Mesenchymal stem cell (in vitro differentiated cells and primary cell): ENCODE measurements at regions not wholly inside any gene's neighbourhood (a gene's known extent, or its start where the extent isn't known, plus 50 kb on each side); places are given as distances from the start of the nearest gene placed in this dataset.

Source experiments
- DNase-seq: peaks from one replicate; pipeline ENCODE4 v3.0.0-alpha.2; 2013
- H2AFZ ChIP-seq: one replicate; pipeline ENCODE4 v1.6.1; 2013; ENCODE audit warnings: low read depth, mild to moderate bottlenecking, control low read depth, inconsistent platforms, low read length, moderate library complexity
- H2AK5ac ChIP-seq: 2 replicates; pipeline ENCODE4 v1.6.1; 2013; ENCODE audit warnings: low read length, moderate library complexity, mild to moderate bottlenecking, inconsistent platforms; ENCODE audit not compliant: severe bottlenecking
- H2BK120ac ChIP-seq: one replicate; pipeline ENCODE4 v1.6.1; 2013; ENCODE audit warnings: low read depth, mild to moderate bottlenecking, inconsistent platforms, low read length, moderate library complexity
- H2BK12ac ChIP-seq, 2 experiments: one replicate each; pipeline ENCODE4 v1.6.1; 2013; ENCODE audit warnings: inconsistent platforms in 2 of 2, low read length in 2 of 2, mild to moderate bottlenecking in 2 of 2, moderate library complexity in 2 of 2, control low read depth in 1 of 2
- H2BK15ac ChIP-seq: one replicate; pipeline ENCODE4 v1.6.1; 2013; ENCODE audit warnings: mild to moderate bottlenecking, low read depth, inconsistent platforms; ENCODE audit not compliant: poor library complexity, severe bottlenecking
- H2BK5ac ChIP-seq: 2 replicates; pipeline ENCODE4 v1.6.1; 2013; ENCODE audit warnings: low read depth, mild to moderate bottlenecking, low read length, control low read depth, inconsistent platforms; ENCODE audit not compliant: poor library complexity, severe bottlenecking
- H3K14ac ChIP-seq, 2 experiments: one replicate each; pipeline ENCODE4 v1.6.1; 2013; ENCODE audit warnings: inconsistent platforms in 2 of 2, low read length in 2 of 2, control low read depth in 1 of 2, mild to moderate bottlenecking in 1 of 2, moderate library complexity in 1 of 2
- H3K18ac ChIP-seq, 2 experiments: one replicate each; pipeline ENCODE4 v1.6.1; 2013; ENCODE audit warnings: inconsistent platforms in 2 of 2, low read length in 2 of 2, control low read depth in 1 of 2, low read depth in 1 of 2, mild to moderate bottlenecking in 1 of 2
- H3K23ac ChIP-seq, 2 experiments: one replicate each; pipeline ENCODE4 v1.6.1; 2013; ENCODE audit warnings: inconsistent platforms in 2 of 2, low read length in 2 of 2, mild to moderate bottlenecking in 2 of 2, moderate library complexity in 2 of 2, control low read depth in 1 of 2
- H3K27ac ChIP-seq: 2 replicates; pipeline ENCODE4 v1.5.1; 2013; ENCODE audit warnings: mild to moderate bottlenecking, moderate library complexity, low read length, control low read depth, inconsistent platforms; ENCODE audit not compliant: poor library complexity, severe bottlenecking
- H3K27me3 ChIP-seq, 2 experiments: 2 replicates each; pipeline versions ENCODE4 v1.6.1 to v1.7.0; 2013; ENCODE audit warnings: low read length in 2 of 2, mild to moderate bottlenecking in 2 of 2, moderate library complexity in 2 of 2, control low read depth in 1 of 2, inconsistent platforms in 1 of 2; ENCODE audit not compliant: control insufficient read depth in 1 of 2, insufficient read depth in 1 of 2
- H3K36me3 ChIP-seq, 2 experiments: 2 replicates each; pipeline versions ENCODE4 v1.6.1 to v1.7.0; 2013; ENCODE audit warnings: low read length in 2 of 2, control low read depth in 1 of 2, inconsistent platforms in 1 of 2, low read depth in 1 of 2, mild to moderate bottlenecking in 1 of 2; ENCODE audit not compliant: insufficient read depth in 2 of 2, control insufficient read depth in 1 of 2
- H3K4ac ChIP-seq, 2 experiments: one replicate each; pipeline ENCODE4 v1.6.1; 2013; ENCODE audit warnings: inconsistent platforms in 2 of 2, low read length in 2 of 2, mild to moderate bottlenecking in 2 of 2, moderate library complexity in 2 of 2, control low read depth in 1 of 2, low read depth in 1 of 2
- H3K4me1 ChIP-seq: 2 replicates; pipeline ENCODE4 v1.6.1; 2013; ENCODE audit warnings: low read depth, low read length, control low read depth; ENCODE audit not compliant: control insufficient read depth, insufficient read depth
- H3K4me2 ChIP-seq: 2 replicates; pipeline ENCODE4 v1.6.1; 2013; ENCODE audit warnings: low read length, mild to moderate bottlenecking, inconsistent platforms; ENCODE audit not compliant: poor library complexity, severe bottlenecking
- H3K4me3 ChIP-seq, 2 experiments: 2 replicates each; pipeline versions ENCODE4 v1.5.1 to v1.7.0; 2013; ENCODE audit warnings: low read length in 2 of 2, mild to moderate bottlenecking in 2 of 2, control low read depth in 1 of 2, low read depth in 1 of 2; ENCODE audit not compliant: insufficient read depth in 1 of 2
- H3K79me1 ChIP-seq: replicated peaks from 2 replicates; pipeline ENCODE4 v1.6.1; 2013; ENCODE audit warnings: mild to moderate bottlenecking, control low read depth, low read length, inconsistent platforms; ENCODE audit not compliant: poor library complexity, severe bottlenecking
- H3K9ac ChIP-seq: 2 replicates; pipeline ENCODE4 v1.7.0; 2013; ENCODE audit warnings: mild to moderate bottlenecking, low read length, moderate library complexity
- H3K9me3 ChIP-seq: 2 replicates; pipeline ENCODE4 v1.7.0; 2013; ENCODE audit warnings: mild to moderate bottlenecking, low read length; ENCODE audit not compliant: control insufficient read depth
- H4K8ac ChIP-seq: one replicate; pipeline ENCODE4 v1.6.1; 2013; ENCODE audit warnings: inconsistent platforms, mild to moderate bottlenecking, low read length, moderate library complexity
- H4K91ac ChIP-seq: one replicate; pipeline ENCODE4 v1.6.1; 2013; ENCODE audit warnings: mild to moderate bottlenecking, low read length, inconsistent platforms
- WGBS: methylation state at CpG from one replicate; pipeline ENCODE4 v1.1.7; 2013; ENCODE audit warnings: mixed read lengths; 5-methylcytosine and 5-hydroxymethylcytosine counted together

- H2AFZ ChIP-seq: no peak overlapping the region
- H3K18ac ChIP-seq: no peak overlapping the region
- no peak overlapping the region for H3K27ac ChIP-seq
- H2AK5ac ChIP-seq: no peak overlapping the region
- no peaks in the 10 kb centered on the region for H3K4me1 ChIP-seq
- H3K23ac ChIP-seq: no peak overlapping the region
- peaks cover 0 to 11% of the 10 kb centered on the region in 2 experiments for H3K27me3 ChIP-seq
- WGBS: 50% methylated on average over 1 of the region's 6 CpGs
- H2BK15ac ChIP-seq: no peak overlapping the region
- no peak overlapping the region for H3K4ac ChIP-seq
- no peaks in the 10 kb centered on the region for H3K79me1 ChIP-seq
- H4K91ac ChIP-seq: no peak overlapping the region
- no peak overlapping the region for H3K4me2 ChIP-seq
- H3K9ac ChIP-seq: no peak overlapping the region
- H4K8ac ChIP-seq: no peak overlapping the region
- no peak overlapping the region for H2BK120ac ChIP-seq
- no peak overlapping the region for H3K4me3 ChIP-seq
- H2BK12ac ChIP-seq: no peak overlapping the region
- H3K9me3 ChIP-seq: no peaks in the 10 kb centered on the region
- no peak for DNase-seq
- no peak overlapping the region for H3K14ac ChIP-seq
- H2BK5ac ChIP-seq: no peak overlapping the region
- no peaks in the 10 kb centered on the region for H3K36me3 ChIP-seq
These were observed 119.9 kb upstream of the ST6GAL2 start for GRCh38 chr2:107005853-107006252.

GRCh38 chr2:107006836-107007235 lies 120.9 kb upstream of the ST6GAL2 start:
- Histone ChIP-seq H3K27ac (no peak overlapping the region), H3K79me1 (no peaks in the 10 kb centered on the region), H3K36me3 (no peaks in the 10 kb centered on the region), H4K8ac (no peak overlapping the region), H3K9me3 (no peaks in the 10 kb centered on the region), H3K4me2 (no peak overlapping the region), H3K23ac (no peak overlapping the region), H2AK5ac (no peak overlapping the region), H3K4me1 (no peaks in the 10 kb centered on the region), H2BK12ac (no peak overlapping the region), H3K4me3 (no peak overlapping the region), H2BK5ac (no peak overlapping the region), H2BK120ac (no peak overlapping the region), H4K91ac (no peak overlapping the region), H3K27me3 (peaks cover 0 to 11% of the 10 kb centered on the region in 2 experiments), H3K14ac (no peak overlapping the region), H3K18ac (no peak overlapping the region), H2AFZ (no peak overlapping the region), H2BK15ac (no peak overlapping the region), H3K9ac (no peak overlapping the region), H3K4ac (no peak overlapping the region)
- WGBS: 73% methylated on average over 2 of the region's 2 CpGs
- DNase-seq: no peak

GRCh38 chr2:107007927-107008326 lies 122.0 kb upstream of the ST6GAL2 start:
- Histone ChIP-seq H3K9me3 (no peaks in the 10 kb centered on the region), H3K23ac (no peak overlapping the region), H3K9ac (no peak overlapping the region), H2BK15ac (no peak overlapping the region), H3K4me1 (no peaks in the 10 kb centered on the region), H3K4me3 (no peak overlapping the region), H3K27ac (no peak overlapping the region), H3K79me1 (no peaks in the 10 kb centered on the region), H3K14ac (no peak overlapping the region), H3K18ac (no peak overlapping the region), H2BK120ac (no peak overlapping the region), H2AFZ (no peak overlapping the region), H3K36me3 (no peaks in the 10 kb centered on the region), H2AK5ac (no peak overlapping the region), H2BK5ac (no peak overlapping the region), H2BK12ac (no peak overlapping the region), H3K4ac (no peak overlapping the region), H3K4me2 (no peak overlapping the region), H4K8ac (no peak overlapping the region), H3K27me3 (peaks cover 0 to 13% of the 10 kb centered on the region in 2 experiments), H4K91ac (no peak overlapping the region)
- DNase-seq: no peak
- 100% methylated on average over 2 of the region's 3 CpGs for WGBS

GRCh38 chr2:107008843-107009242 lies 122.9 kb upstream of the ST6GAL2 start:
- Histone ChIP-seq H2BK15ac (no peak overlapping the region), H2AK5ac (no peak overlapping the region)

More at GRCh38 chr2:107008843-107009242, 122.9 kb upstream of the ST6GAL2 start:
- Histone ChIP-seq H3K36me3 (no peaks in the 10 kb centered on the region), H3K4me2 (no peak overlapping the region), H3K4me3 (no peak overlapping the region), H2AFZ (no peak overlapping the region), H3K4me1 (no peaks in the 10 kb centered on the region), H4K8ac (no peak overlapping the region), H3K27ac (no peak overlapping the region), H3K18ac (no peak overlapping the region), H3K9me3 (no peaks in the 10 kb centered on the region), H4K91ac (no peak overlapping the region), H2BK12ac (no peak overlapping the region), H3K27me3 (peaks cover 0 to 15% of the 10 kb centered on the region in 2 experiments), H3K9ac (no peak overlapping the region), H2BK120ac (no peak overlapping the region), H3K79me1 (no peaks in the 10 kb centered on the region), H2BK5ac (no peak overlapping the region), H3K23ac (no peak overlapping the region), H3K4ac (no peak overlapping the region), H3K14ac (no peak overlapping the region)
- WGBS: 70% methylated on average over 3 of the region's 3 CpGs
- DNase-seq: no peak
